Thyroid gland (tissue), 4 donors: ENCODE measurements at regions not wholly inside any gene's neighbourhood (a gene's known extent, or its start where the extent isn't known, plus 50 kb on each side); places are given as distances from the start of the nearest gene placed in this dataset.

Source experiments
- DNase-seq, 2 donors: peaks; one replicate each; pipeline ENCODE4 v3.0.0-alpha.2; 2019
- H3K27ac ChIP-seq, 3 donors: fragments of 200-600 bp; sonication (generic); 1 replicate in 2 of 3; 2 replicates in 1 of 3; pipeline ENCODE4 v1.5.1; 2016 to 2019; ENCODE audit warnings: mild to moderate bottlenecking in 1 of 3, moderate library complexity in 1 of 3
- H3K27me3 ChIP-seq: fragments of 200-600 bp; sonication (generic); one replicate; pipeline ENCODE4 v1.5.1; 2019
- H3K36me3 ChIP-seq, 2 donors: fragments of 200-600 bp; sonication (generic); one replicate each; pipeline ENCODE4 v1.5.1; 2016 to 2019
- H3K4me1 ChIP-seq, 2 donors: fragments of 200-600 bp; sonication (generic); one replicate each; pipeline ENCODE4 v1.5.1; 2017 to 2019
- H3K4me3 ChIP-seq, 3 donors: fragments of 200-600 bp; sonication (generic); replicated peaks in 1 of 3; 1 replicate in 2 of 3; 2 replicates in 1 of 3; pipeline ENCODE4 v1.5.1; 2016; ENCODE audit warnings: mild to moderate bottlenecking in 1 of 3
- H3K9me3 ChIP-seq: fragments of 200-600 bp; sonication (generic); one replicate; pipeline ENCODE4 v1.5.1; 2017
- POLR2A ChIP-seq, 2 donors: fragments of 450-650 bp; IDR thresholded peaks; one replicate each; pipeline ENCODE4 v1.6.1; 2017; ENCODE audit warnings: antibody characterized with exemption in 2 of 2, mild to moderate bottlenecking in 2 of 2, moderate library complexity in 1 of 2
- WGBS, 2 donors: methylation state at CpG; one replicate each; pipeline ENCODE4 v1.1.5; 2017; 5-methylcytosine and 5-hydroxymethylcytosine counted together
- intact Hi-C: fragments of 100-400 bp; cut with DNase I; formaldehyde crosslinking; loops from one replicate; pipeline ENCODE4 v1.15.1; 2023
- TF ChIP-seq, protein P1 (sequence below), 6 experiments: fragments of 200-600 bp in 3 of 6; fragments of 450-650 bp in 3 of 6; sonication (generic) in 3 of 6; IDR thresholded peaks; one replicate each; pipeline ENCODE4 v1.5.1; 2016 to 2019; ENCODE audit warnings: antibody characterized with exemption in 6 of 6, mild to moderate bottlenecking in 2 of 6, inconsistent platforms in 1 of 6, moderate library complexity in 1 of 6

DNA sequence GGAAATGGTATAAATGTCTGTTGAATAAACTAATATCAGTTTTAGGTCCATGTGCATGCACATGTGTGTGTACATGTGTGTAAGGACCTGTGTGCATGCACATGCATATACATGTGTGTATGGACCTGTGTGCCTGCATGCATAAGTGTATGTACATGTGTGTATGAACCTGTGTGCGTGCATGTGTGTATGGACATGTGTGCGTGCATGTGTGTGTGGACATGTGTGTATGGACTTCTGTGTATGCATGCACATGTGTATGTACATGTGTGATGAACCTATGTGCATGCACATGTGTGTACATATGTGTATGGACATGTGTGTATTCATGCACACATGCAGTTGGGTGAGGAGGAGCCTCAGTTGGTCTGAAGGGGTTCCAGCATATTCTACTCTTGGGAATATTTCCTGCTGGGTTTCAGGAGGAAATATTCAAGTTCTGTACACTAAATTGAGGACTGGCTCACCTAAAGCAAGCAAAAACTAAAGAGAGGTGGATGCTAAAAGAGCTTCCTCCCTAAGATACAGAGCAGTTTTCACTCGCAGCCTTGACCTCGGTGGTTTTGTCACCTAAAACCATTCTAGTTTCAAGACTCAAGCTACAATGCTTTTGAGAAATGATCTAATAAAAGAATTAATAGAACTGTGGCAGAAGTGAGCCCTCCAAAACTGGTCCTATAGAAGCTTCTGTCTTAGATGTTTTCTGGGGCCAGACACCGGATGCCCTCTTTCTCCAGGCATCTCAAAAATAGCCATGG, 742.8 kb downstream of the MAFB start:
- no peaks in the 10 kb centered on the region for H3K4me1 ChIP-seq
- intact Hi-C loops = no loop called here
- no peak for DNase-seq
- TF ChIP-seq POLR2A (IDR thresholded peaks at IDR 0.05) = no peak
- TF ChIP-seq, protein P1, sequence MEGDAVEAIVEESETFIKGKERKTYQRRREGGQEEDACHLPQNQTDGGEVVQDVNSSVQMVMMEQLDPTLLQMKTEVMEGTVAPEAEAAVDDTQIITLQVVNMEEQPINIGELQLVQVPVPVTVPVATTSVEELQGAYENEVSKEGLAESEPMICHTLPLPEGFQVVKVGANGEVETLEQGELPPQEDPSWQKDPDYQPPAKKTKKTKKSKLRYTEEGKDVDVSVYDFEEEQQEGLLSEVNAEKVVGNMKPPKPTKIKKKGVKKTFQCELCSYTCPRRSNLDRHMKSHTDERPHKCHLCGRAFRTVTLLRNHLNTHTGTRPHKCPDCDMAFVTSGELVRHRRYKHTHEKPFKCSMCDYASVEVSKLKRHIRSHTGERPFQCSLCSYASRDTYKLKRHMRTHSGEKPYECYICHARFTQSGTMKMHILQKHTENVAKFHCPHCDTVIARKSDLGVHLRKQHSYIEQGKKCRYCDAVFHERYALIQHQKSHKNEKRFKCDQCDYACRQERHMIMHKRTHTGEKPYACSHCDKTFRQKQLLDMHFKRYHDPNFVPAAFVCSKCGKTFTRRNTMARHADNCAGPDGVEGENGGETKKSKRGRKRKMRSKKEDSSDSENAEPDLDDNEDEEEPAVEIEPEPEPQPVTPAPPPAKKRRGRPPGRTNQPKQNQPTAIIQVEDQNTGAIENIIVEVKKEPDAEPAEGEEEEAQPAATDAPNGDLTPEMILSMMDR (IDR thresholded peaks at IDR 0.05) = no peak
- H3K27ac ChIP-seq = no peak overlapping the region
- no peaks in the 10 kb centered on the region for H3K36me3 ChIP-seq
- no peaks in the 10 kb centered on the region for H3K9me3 ChIP-seq
- H3K4me3 ChIP-seq = no peak overlapping the region
- 77% methylated on average over 5 of the region's 5 CpGs for WGBS, 2 donors
- H3K27me3 ChIP-seq = no peaks in the 10 kb centered on the region

DNA sequence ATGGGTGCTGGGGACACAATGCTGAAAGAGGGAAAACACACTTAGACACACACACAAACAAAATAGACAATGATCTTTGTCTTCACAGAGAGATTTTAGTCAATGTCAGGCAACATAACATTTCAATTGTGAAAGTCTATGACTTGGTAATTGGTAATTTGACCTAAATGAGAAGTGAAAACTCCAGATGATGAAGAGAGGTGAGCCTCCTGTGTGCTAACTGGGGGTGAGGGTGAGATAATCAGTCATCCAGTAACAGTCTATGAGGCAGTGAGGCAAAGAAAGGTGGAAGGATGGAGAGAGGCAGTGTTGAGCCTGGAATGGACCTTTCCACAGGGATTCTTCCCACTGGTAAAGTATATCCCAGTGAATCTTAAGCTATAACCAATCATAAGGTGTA, 744.2 kb downstream of the MAFB start:
- Histone ChIP-seq H3K4me3 (no peak overlapping the region), H3K36me3 (no peaks in the 10 kb centered on the region), H3K4me1 (no peaks in the 10 kb centered on the region), H3K9me3 (no peaks in the 10 kb centered on the region), H3K27ac (no peak overlapping the region), H3K27me3 (no peaks in the 10 kb centered on the region)
- intact Hi-C loops = no loop called here
- no peak for DNase-seq
- TF ChIP-seq, protein P1 (IDR thresholded peaks at IDR 0.05) = no peak
- TF ChIP-seq POLR2A (IDR thresholded peaks at IDR 0.05) = no peak

DNA sequence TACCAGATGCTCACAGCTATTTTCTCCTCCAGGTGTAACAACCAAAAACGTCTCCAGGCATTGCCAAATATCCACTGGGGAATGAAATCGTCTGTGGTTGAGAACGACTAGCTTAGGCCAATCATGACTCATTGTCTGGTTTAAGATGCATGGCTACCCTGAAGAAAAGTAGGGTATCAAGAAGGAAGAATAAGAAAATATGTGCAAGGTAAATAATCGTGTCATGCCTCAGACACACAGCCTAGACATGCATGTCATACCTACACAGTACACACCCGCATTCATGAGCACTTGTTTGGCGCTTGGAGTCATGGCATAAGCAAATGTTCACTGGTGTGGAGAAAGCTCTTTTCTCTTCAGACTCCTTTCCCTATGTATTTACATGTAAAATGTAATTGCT, 745.7 kb downstream of the MAFB start:
- H3K4me1 ChIP-seq = no peaks in the 10 kb centered on the region
- H3K9me3 ChIP-seq = no peaks in the 10 kb centered on the region
- no peaks in the 10 kb centered on the region for H3K27me3 ChIP-seq
- H3K27ac ChIP-seq = no peak overlapping the region
- H3K36me3 ChIP-seq = no peaks in the 10 kb centered on the region
- intact Hi-C loops = no loop called here
- no peak for DNase-seq
- WGBS, 2 donors = 86 to 87% methylated on average over 6 of the region's 6 CpGs
- no peak for TF ChIP-seq POLR2A (IDR thresholded peaks at IDR 0.05)
- TF ChIP-seq, protein P1 (IDR thresholded peaks at IDR 0.05) = no peak
- no peak overlapping the region for H3K4me3 ChIP-seq

DNA sequence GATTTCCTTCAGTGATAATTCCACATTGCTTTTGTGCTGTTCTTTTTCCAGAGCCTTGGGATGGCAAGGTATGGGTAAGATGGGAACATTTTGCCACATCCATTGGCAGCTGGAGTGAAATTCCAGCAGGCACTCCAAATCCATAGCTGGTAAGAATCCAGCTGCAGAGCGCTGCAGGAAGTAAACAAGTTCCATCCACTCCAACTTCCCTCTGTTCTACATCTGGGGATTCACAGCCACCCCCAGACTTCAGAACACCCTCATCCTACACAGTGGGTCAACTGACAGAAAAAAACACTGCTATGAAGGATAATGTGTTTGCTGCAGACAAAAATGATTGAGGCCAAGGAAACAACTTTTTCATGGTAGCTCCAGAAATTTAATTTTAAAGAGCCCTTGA, 747.8 kb downstream of the MAFB start:
- 53 to 67% methylated on average over 1 of the region's 1 CpG for WGBS, 2 donors

DNA sequence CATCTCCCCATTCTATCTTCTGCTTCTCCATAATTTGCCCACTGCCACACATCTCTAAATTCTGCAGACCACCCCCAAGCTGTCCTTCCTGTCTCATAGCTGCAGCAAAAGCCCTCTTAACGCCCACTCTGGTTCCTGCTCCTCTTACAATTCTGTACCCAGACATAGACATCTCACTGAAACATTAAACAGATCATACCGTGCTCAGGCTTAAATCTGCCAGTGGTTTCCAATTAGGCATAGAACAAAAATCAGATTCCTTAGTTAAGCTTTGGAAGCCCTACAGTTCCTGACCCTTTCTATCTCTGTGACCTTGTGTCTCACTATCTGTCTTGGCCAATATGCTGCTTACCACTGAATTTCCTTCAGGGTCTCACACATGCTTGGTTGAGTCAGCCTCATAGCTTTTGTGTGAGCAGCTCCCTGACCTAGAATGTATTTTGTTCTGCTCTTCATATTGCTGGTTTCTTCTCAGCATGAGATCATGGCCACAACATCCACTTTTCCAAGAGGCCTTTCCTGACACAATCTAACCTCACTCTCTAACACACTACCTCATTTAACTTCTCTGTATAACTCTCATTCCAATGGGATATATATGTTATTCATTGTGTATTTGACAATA, 749.7 kb downstream of the MAFB start:
- TF ChIP-seq POLR2A (IDR thresholded peaks at IDR 0.05) = no peak
- TF ChIP-seq, protein P1 (IDR thresholded peaks at IDR 0.05) = no peak
- H3K27ac ChIP-seq = no peak overlapping the region
- H3K4me1 ChIP-seq = no peaks in the 10 kb centered on the region
- intact Hi-C loops = no loop called here
- WGBS, 2 donors = 84 to 93% methylated on average over 2 of the region's 2 CpGs
- no peaks in the 10 kb centered on the region for H3K36me3 ChIP-seq
- DNase-seq = no peak
- no peaks in the 10 kb centered on the region for H3K27me3 ChIP-seq
- no peaks in the 10 kb centered on the region for H3K9me3 ChIP-seq
- no peak overlapping the region for H3K4me3 ChIP-seq

More for the DNA sequence above, 747.8 kb downstream of the MAFB start:
- no peak overlapping the region for H3K4me3 ChIP-seq
- no peaks in the 10 kb centered on the region for H3K9me3 ChIP-seq
- no peak overlapping the region for H3K27ac ChIP-seq
- no peaks in the 10 kb centered on the region for H3K4me1 ChIP-seq
- intact Hi-C loops = no loop called here
- H3K27me3 ChIP-seq = no peaks in the 10 kb centered on the region
- no peak for TF ChIP-seq POLR2A (IDR thresholded peaks at IDR 0.05)
- TF ChIP-seq, protein P1 (IDR thresholded peaks at IDR 0.05) = no peak
- no peak for DNase-seq
- no peaks in the 10 kb centered on the region for H3K36me3 ChIP-seq
